HFF-Myc (cell line): ENCODE measurements at regions not wholly inside any gene's neighbourhood (a gene's known extent, or its start where the extent isn't known, plus 50 kb on each side); places are given as distances from the start of the nearest gene placed in this dataset.
"Not testable (repeated sequence)": the region's sequence is repeated elsewhere in the genome, so short reads cannot be mapped to it uniquely, and the experiment has no call there.

Experiments used
- DNase-seq: peaks from one replicate; pipeline ENCODE4 v3.0.0-alpha.2; 2011; ENCODE audit warnings: low read depth; ENCODE audit errors: extremely low read depth
- H3K4me3 ChIP-seq: replicated peaks from 2 replicates; pipeline ENCODE4 v1.5.1; 2011; ENCODE audit warnings: low read depth, mild to moderate bottlenecking, control low read depth, low read length

GRCh38 chr6:57708061-57708460, 390.6 kb downstream of the PRIM2 start:
- H3K4me3 ChIP-seq: not testable (repeated sequence)
- peak; percentile 4 for DNase-seq

- H3K4me3 ChIP-seq: not testable (repeated sequence)
- peak; percentile 2 for DNase-seq
Measured at GRCh38 chr6:57722546-57722945, 405.1 kb downstream of the PRIM2 start.

DNA sequence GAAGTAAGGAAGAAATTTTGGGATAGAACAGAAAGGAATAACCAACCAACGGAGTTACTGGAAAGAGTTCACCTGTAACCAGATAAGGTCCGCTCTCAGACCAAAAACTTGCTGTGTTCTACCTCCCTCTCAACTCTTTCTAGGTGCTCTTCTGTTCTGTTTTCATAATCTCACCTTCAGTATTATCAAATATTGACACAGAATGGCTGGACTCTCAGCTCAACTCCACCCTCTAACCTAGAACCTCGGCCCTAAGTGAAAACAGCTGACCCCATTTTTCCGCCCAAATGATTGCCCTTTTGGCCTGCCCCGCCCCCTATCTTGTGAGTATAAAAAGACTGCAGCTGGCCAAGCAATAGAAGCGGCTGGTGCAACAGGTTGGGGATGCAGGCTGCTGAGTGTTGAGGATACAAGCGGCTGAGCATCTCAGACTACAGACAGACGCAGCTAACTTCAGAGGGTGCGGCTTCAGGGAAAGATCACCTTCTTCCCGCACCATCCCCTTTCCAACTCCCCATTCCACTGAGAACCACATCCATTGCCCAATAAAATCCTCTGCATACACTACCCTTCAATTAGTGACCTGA, 406.5 kb downstream of the PRIM2 start:
- H3K4me3 ChIP-seq, DNase-seq: not testable (repeated sequence)

GRCh38 chr6:57729407-57729806, 412.0 kb downstream of the PRIM2 start:
- H3K4me3 ChIP-seq, DNase-seq: not testable (repeated sequence)

DNA sequence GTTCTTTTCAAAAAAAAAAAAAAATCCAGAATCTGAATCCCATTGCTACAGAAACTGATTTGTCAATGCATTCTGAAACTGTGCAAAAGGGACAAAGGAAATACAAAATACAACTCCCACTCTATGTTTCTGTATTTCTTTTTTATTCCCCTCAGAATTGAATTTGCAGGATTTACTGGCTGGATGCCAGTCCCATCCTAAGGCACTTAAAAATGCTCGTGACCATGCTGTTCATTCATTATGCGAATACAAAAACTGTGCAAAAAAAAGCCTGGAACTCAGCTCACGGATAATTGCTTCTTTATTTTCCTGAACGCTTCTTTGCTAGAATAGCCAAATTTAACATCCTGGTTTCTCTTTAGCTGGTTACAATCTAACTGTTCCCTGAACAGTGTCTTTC, 413.3 kb downstream of the PRIM2 start:
- DNase-seq, H3K4me3 ChIP-seq: not testable (repeated sequence)

- not testable (repeated sequence) for H3K4me3 ChIP-seq, DNase-seq
Measured at GRCh38 chr6:57747716-57748115, 430.3 kb downstream of the PRIM2 start.

GRCh38 chr6:57759850-57760249, 442.4 kb downstream of the PRIM2 start:
- DNase-seq, H3K4me3 ChIP-seq: not testable (repeated sequence)

DNA sequence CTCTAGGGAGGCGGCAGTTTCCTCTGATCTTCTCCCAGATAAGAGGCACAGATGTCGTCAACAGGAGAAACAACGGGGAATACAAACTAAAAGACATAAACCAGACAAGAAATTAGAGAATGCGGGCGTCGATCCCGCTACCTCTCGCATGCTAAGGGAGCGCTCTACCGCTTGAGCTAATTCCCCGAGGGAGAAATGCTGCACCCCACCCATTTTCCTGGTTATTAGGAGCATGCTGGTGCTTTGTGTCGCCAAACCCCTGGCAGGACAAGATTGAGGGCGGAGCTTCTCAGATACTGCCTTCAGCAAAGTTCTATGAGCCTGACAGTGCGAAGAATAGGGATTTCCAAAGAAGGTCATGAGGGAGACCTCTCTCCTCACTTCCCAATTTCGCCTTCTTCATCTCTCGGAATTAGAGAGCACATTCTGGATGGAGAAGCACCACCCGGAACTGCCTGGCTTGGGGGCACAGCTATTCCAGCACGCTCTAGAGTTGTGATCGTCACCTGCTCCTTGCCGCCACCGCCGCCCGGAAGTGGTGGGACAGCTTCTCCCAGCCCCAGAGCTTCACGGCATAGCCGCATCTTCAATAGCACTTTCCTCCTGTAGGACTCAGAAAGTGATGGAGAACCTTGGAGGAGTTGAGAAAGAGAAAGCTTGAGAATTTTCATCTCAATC, 475.4 kb downstream of the PRIM2 start:
- DNase-seq: peak; percentile 14
- H3K4me3 ChIP-seq: peak overlapping the region; percentile 19

GRCh38 chr6:57793398-57793762, 475.9 kb downstream of the PRIM2 start:
- DNase-seq, H3K4me3 ChIP-seq: not testable (repeated sequence)

- H3K4me3 ChIP-seq: peak overlapping the region; percentile 46
- peak; percentile 47 for DNase-seq
Measured at GRCh38 chr6:57799703-57800479, 482.5 kb downstream of the PRIM2 start.

- H3K4me3 ChIP-seq: not testable (repeated sequence)
- peak; percentile 25 for DNase-seq
Measured at GRCh38 chr6:57808581-57808980, 491.2 kb downstream of the PRIM2 start.

DNA sequence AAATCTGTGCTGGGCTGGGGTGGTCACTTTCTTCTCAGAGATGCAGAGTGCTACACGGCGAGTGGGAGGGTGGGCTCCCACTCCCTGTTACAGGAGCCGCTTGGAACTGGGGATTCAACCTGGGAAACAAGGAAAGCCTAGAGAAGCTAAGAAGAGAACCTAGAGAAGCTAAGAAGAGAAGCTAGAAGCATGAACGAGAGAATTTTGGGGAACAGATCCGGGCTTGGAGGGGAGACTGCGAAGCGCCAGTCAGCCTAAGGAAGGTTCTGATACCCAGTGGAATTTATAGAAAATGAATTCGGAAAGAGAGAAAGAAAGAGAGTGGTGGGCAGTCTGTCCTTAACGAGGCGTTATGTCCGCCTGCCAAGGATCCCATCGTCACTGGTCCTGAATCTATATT, 492.0 kb downstream of the PRIM2 start:
- H3K4me3 ChIP-seq, DNase-seq: not testable (repeated sequence)

- DNase-seq: peak; percentile 21
- H3K4me3 ChIP-seq: peak overlapping the region; percentile 29
Measured at GRCh38 chr6:57813271-57814075, 496.0 kb downstream of the PRIM2 start.

DNA sequence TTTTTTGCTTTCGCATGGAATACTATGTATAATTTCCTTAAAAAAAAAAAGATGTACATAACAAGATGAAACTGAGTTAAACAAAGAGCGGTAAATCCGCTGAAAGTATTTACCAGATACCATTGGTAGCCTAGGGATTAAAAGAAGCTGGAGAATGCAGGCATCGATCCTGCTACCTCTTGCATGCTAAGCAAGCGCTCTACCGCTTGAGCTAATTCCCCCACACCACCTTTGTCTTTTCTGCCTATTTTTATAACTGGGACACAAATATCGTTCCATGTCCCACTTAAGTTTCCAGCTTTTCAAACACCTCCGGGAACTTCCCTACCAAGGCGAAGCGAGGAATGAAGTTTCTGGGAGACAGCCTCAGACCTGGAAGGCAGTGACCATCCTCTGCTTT, 498.4 kb downstream of the PRIM2 start:
- not testable (repeated sequence) for DNase-seq, H3K4me3 ChIP-seq

GRCh38 chr6:57821325-57821724, 503.9 kb downstream of the PRIM2 start:
- not testable (repeated sequence) for DNase-seq, H3K4me3 ChIP-seq

- DNase-seq, H3K4me3 ChIP-seq: not testable (repeated sequence)
Measured at GRCh38 chr6:57822448-57822847, 505.0 kb downstream of the PRIM2 start.
